ENCODE measurements at regions not wholly inside any gene's neighbourhood (a gene's known extent, or its start where the extent isn't known, plus 50 kb on each side); places are given as distances from the start of the nearest gene placed in this dataset.

GRCh38 chr11:69545976-69546617 lies 64.6 kb downstream of the LINC01488 start:
- TF ChIP-seq Cebpa-rat (IDR thresholded peaks at IDR 0.05): no peak
- Histone ChIP-seq H3K36me3 (no peaks in the 10 kb centered on the region), H3K9ac (no peak overlapping the region), H3K4me2 (no peak overlapping the region), H3K4me3 (no peak overlapping the region), H4K20me1 (no peaks in the 10 kb centered on the region), H3K9me3 (replicated peaks in 1 of 11) (peaks cover 20 to 26% (median 22%) of the 10 kb centered on the region in 11 experiments), H3K4me1 (peaks cover 0 to 14% (median 4%) of the 10 kb centered on the region in 10 experiments; a peak in 15 of 20 replicates), H3K27me3 (no peaks in the 10 kb centered on the region), H3K27ac (no peak overlapping the region)

DNA sequence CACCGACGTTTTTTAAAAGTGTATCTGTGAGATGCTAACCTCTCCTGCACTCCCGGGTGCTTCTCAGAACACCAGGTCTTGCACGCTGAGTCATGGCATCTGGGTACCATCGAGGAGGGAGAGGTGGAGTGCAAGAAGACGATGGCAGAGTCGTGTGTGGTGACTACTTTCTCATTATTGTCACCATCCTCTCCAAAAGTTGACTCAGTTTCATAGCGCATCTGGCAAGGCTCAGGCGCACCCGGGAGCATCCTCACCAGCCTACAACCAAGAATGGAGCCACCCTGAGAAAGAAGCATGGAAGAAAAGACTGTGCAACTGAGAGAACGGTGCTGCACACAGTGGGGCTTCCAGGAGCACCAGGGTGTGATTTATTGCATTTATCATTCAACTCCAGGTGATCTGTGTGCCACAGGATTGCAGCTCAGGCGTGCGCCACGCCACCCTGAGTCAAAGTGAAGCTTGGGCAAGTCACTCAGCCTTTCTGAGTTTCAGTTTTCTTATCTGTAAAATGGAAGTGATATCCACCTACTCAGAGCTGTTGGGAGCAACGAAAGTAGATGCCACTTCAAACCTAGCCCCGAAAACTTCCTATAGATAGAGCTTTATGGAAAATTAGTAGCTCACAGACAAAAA lies 65.4 kb downstream of the LINC01488 start:
- Histone ChIP-seq H4K20me1 (no peaks in the 10 kb centered on the region), H3K4me2 (no peak overlapping the region), H3K4me3 (no peak overlapping the region), H3K9me3 (replicated peaks in 1 of 11) (peaks cover 27 to 34% (median 29%) of the 10 kb centered on the region in 11 experiments), H3K27me3 (no peaks in the 10 kb centered on the region), H3K27ac (no peak overlapping the region), H3K9ac (no peak overlapping the region), H3K36me3 (no peaks in the 10 kb centered on the region), H3K4me1 (peaks cover 0 to 9% (median 0%) of the 10 kb centered on the region in 10 experiments; a peak in 5 of 20 replicates)
- TF ChIP-seq Cebpa-rat (IDR thresholded peaks at IDR 0.05): no peak

- no peak for TF ChIP-seq Cebpa-rat (IDR thresholded peaks at IDR 0.05)
- H3K27ac ChIP-seq: no peak overlapping the region
- H3K27me3 ChIP-seq: no peaks in the 10 kb centered on the region
- H3K4me3 ChIP-seq: no peak overlapping the region
- H3K9ac ChIP-seq: no peak overlapping the region
- peaks cover 34 to 46% (median 40%) of the 10 kb centered on the region in 11 experiments for H3K9me3 ChIP-seq (replicated peaks in 1 of 11)
- peaks cover 0 to 8% (median 0%) of the 10 kb centered on the region in 10 experiments; a peak in 1 of 20 replicates for H3K4me1 ChIP-seq
- no peaks in the 10 kb centered on the region for H4K20me1 ChIP-seq
- no peaks in the 10 kb centered on the region for H3K36me3 ChIP-seq
- H3K4me2 ChIP-seq: no peak overlapping the region
Observed at GRCh38 chr11:69550846-69551245, 69.4 kb downstream of the LINC01488 start.

- Histone ChIP-seq H4K20me1 (no peaks in the 10 kb centered on the region), H3K4me2 (no peak overlapping the region), H3K4me3 (no peak overlapping the region), H3K36me3 (no peaks in the 10 kb centered on the region), H3K27me3 (no peaks in the 10 kb centered on the region), H3K9me3 (replicated peaks in 1 of 11) (peaks cover 34 to 46% (median 40%) of the 10 kb centered on the region in 11 experiments), H3K4me1 (peaks cover 0 to 8% (median 0%) of the 10 kb centered on the region in 10 experiments; a peak in 1 of 20 replicates), H3K9ac (no peak overlapping the region), H3K27ac (no peak overlapping the region)
- TF ChIP-seq Cebpa-rat (IDR thresholded peaks at IDR 0.05): no peak
Observed at GRCh38 chr11:69551963-69552362, 70.5 kb downstream of the LINC01488 start.

DNA sequence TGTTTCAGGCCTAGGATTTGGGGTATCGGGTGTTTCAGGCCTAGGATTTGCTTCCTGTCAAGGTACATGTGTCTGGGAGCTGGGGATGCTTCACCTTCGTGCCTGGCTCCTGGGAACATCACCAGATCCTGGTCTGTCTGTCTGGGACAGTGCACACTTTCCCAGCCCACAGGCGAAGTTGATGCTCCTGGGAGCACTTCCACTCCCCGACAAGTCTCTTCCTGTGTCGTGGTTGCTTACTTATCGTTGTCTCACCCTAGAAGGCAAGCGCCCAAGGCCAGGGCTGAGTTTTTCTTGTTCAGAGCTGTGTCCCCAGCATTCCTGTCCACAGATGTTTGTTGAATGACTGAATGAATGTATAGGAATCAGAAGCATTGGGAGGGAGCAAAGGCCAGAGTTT lies 71.5 kb downstream of the LINC01488 start:
- H3K27me3 ChIP-seq: peaks cover 0 to 1% (median 0%) of the 10 kb centered on the region in 11 experiments; a peak in 3 of 22 replicates
- H4K20me1 ChIP-seq: no peaks in the 10 kb centered on the region
- H3K4me3 ChIP-seq: no peak overlapping the region
- H3K9me3 ChIP-seq (replicated peaks in 1 of 11): peaks cover 34 to 46% (median 40%) of the 10 kb centered on the region in 11 experiments
- no peak overlapping the region for H3K4me2 ChIP-seq
- H3K4me1 ChIP-seq: peaks cover 0 to 9% (median under 1%) of the 10 kb centered on the region in 10 experiments; a peak in 7 of 20 replicates
- TF ChIP-seq Cebpa-rat (IDR thresholded peaks at IDR 0.05): no peak
- no peak overlapping the region for H3K9ac ChIP-seq
- H3K36me3 ChIP-seq: no peaks in the 10 kb centered on the region
- no peak overlapping the region for H3K27ac ChIP-seq

- Histone ChIP-seq H3K9ac (no peak overlapping the region), H3K4me1 (peaks cover 0 to 17% (median 6%) of the 10 kb centered on the region in 10 experiments; a peak in 11 of 20 replicates), H3K4me2 (no peak overlapping the region), H4K20me1 (no peaks in the 10 kb centered on the region), H3K27me3 (peaks cover 0 to 9% (median 6%) of the 10 kb centered on the region in 11 experiments; a peak in 16 of 22 replicates), H3K9me3 (replicated peaks in 1 of 11) (peaks cover 34 to 44% (median 40%) of the 10 kb centered on the region in 11 experiments), H3K36me3 (no peaks in the 10 kb centered on the region), H3K4me3 (no peak overlapping the region), H3K27ac (no peak overlapping the region)
- TF ChIP-seq Cebpa-rat (IDR thresholded peaks at IDR 0.05): no peak
Observed at GRCh38 chr11:69553416-69554357, 72.2 kb downstream of the LINC01488 start.

DNA sequence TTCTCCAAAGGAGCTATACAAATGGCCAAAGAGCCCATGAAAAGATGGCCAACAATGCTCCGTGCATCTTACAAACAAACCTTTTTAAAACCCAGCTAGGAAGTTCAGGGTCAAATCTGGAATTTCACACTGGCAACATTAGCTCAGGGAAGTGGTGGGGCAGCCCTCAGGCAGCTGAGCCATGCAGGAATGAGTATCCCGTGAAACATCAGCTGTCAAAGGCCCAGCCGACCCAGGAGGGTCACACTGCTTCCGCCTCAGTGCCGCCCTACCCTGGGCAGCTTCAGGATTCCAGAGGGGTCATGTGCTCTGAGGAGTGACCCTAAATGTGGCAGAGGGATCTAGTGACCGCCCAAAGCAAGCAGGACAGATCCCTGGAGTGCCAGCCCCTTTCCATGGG lies 73.4 kb downstream of the LINC01488 start:
- TF ChIP-seq Cebpa-rat (IDR thresholded peaks at IDR 0.05): no peak
- Histone ChIP-seq H3K27ac (no peak overlapping the region), H4K20me1 (no peaks in the 10 kb centered on the region), H3K27me3 (peaks cover 0 to 20% (median 14%) of the 10 kb centered on the region in 11 experiments; a peak in 18 of 22 replicates), H3K36me3 (no peaks in the 10 kb centered on the region), H3K4me2 (0 out of 22 replicates have a peak overlapping the region, but pooled peaks of 1 of the 11 experiments have one; percentile 2), H3K9me3 (replicated peaks in 1 of 11) (peaks cover 25 to 33% (median 30%) of the 10 kb centered on the region in 11 experiments), H3K4me1 (peaks cover 0 to 28% (median 12%) of the 10 kb centered on the region in 10 experiments; a peak in 12 of 20 replicates), H3K4me3 (no peak overlapping the region), H3K9ac (no peak overlapping the region)

DNA sequence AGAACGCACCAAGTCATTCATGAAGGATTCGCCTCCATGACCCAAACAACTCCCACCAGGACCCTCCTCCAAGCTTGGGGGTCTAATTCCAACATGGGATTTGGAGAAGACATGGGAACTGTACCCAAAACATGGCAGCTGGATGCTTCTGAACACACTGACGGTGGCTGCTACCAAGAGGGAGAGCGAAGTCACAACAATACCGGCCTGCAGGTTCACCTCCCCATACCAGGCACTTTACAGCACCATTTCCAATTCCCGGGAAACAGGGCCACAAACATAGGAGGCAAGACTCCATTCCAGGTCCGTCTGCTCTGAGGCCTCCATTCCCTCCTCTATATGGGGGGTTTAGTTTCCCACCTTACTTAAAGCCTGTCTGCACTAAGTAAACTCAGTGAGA lies 75.8 kb downstream of the LINC01488 start:
- Histone ChIP-seq H3K9me3 (replicated peaks in 1 of 11) (peaks cover under 1 to 26% (median 12%) of the 10 kb centered on the region in 11 experiments; a peak in 17 of 22 replicates), H3K4me3 (no peak overlapping the region), H3K27me3 (peaks cover 0 to 21% (median 14%) of the 10 kb centered on the region in 11 experiments; a peak in 18 of 22 replicates), H4K20me1 (no peaks in the 10 kb centered on the region), H3K36me3 (no peaks in the 10 kb centered on the region), H3K4me2 (no peak overlapping the region), H3K9ac (no peak overlapping the region), H3K4me1 (peaks cover 0 to 28% (median 12%) of the 10 kb centered on the region in 10 experiments; a peak in 12 of 20 replicates), H3K27ac (no peak overlapping the region)
- no peak for TF ChIP-seq Cebpa-rat (IDR thresholded peaks at IDR 0.05)

Data from BLaER1 treated with 17β-estradiol and CSF1 and Interleukin-3, amounts not matched to agents 10 nM and 100 nM (cell line).